ENCODE measurements at regions not wholly inside any gene's neighbourhood (a gene's known extent, or its start where the extent isn't known, plus 50 kb on each side); places are given as distances from the start of the nearest gene placed in this dataset.

- H3K4me3 ChIP-seq, result no peak overlapping the region
- H3K27ac ChIP-seq, result no peak overlapping the region
- no peaks in the 10 kb centered on the region for H4K20me1 ChIP-seq (ENCODE audit: low read depth)
- Mint-ChIP-seq H3K36me3 (no peaks in the 10 kb centered on the region), H3K9me3 (peaks cover 4% of the 10 kb centered on the region), H3K27me3 (ENCODE audit: insufficient read depth, low read depth) (peaks cover 14% of the 10 kb centered on the region), H3K27ac (no peak overlapping the region), H3K4me1 (peaks cover 8% of the 10 kb centered on the region), H3K4me3 (no peak overlapping the region)
- TF ChIP-seq CTCF (IDR thresholded peaks at IDR 0.05) (no peak), EZH2 (IDR thresholded peaks at IDR 0.05) (no peak), EZH2phosphoT487 (IDR thresholded peaks at IDR 0.05) (no peak)
- H3K9ac ChIP-seq, result no peak overlapping the region
- H3K36me3 ChIP-seq, result no peaks in the 10 kb centered on the region
- H3K4me1 ChIP-seq, result peaks cover 5% of the 10 kb centered on the region
- no peaks in the 10 kb centered on the region for H3K9me3 ChIP-seq (ENCODE audit: low read depth)
- no peak for DNase-seq (ENCODE audit: low spot score)
- no peaks in the 10 kb centered on the region for H3F3A ChIP-seq (ENCODE audit: low read depth)
- H3K4me2 ChIP-seq, result no peak overlapping the region
- H3K27me3 ChIP-seq, result no peaks in the 10 kb centered on the region
- no peaks in the 10 kb centered on the region for H3K79me2 ChIP-seq (ENCODE audit: low read depth)
- no peak overlapping the region for H2AFZ ChIP-seq (replicated peaks)
These were observed 168.7 kb upstream of the NTM start for GRCh38 chr11:131201674-131202073.

GRCh38 chr11:131203040-131203439 lies 167.4 kb upstream of the NTM start:
- TF ChIP-seq EZH2phosphoT487 (IDR thresholded peaks at IDR 0.05), result no peak
- no peaks in the 10 kb centered on the region for H3K9me3 ChIP-seq (ENCODE audit: low read depth)

GRCh38 chr11:131204282-131204681 lies 166.1 kb upstream of the NTM start:
- Mint-ChIP-seq H3K27ac (no peak overlapping the region), H3K4me3 (no peak overlapping the region), H3K4me1 (peaks cover 8% of the 10 kb centered on the region), H3K27me3 (ENCODE audit: insufficient read depth, low read depth) (peaks cover 7% of the 10 kb centered on the region), H3K36me3 (no peaks in the 10 kb centered on the region), H3K9me3 (peaks cover 4% of the 10 kb centered on the region)
- Histone ChIP-seq H3K4me2 (no peak overlapping the region), H3K9me3 (ENCODE audit: low read depth) (no peaks in the 10 kb centered on the region), H3K27me3 (no peaks in the 10 kb centered on the region), H4K20me1 (ENCODE audit: low read depth) (no peaks in the 10 kb centered on the region), H3K27ac (no peak overlapping the region), H3F3A (ENCODE audit: low read depth) (no peaks in the 10 kb centered on the region), H3K9ac (no peak overlapping the region), H3K4me1 (peaks cover 5% of the 10 kb centered on the region), H3K4me3 (no peak overlapping the region), H2AFZ (replicated peaks) (no peak overlapping the region), H3K36me3 (no peaks in the 10 kb centered on the region), H3K79me2 (ENCODE audit: low read depth) (no peaks in the 10 kb centered on the region)
- TF ChIP-seq CTCF (IDR thresholded peaks at IDR 0.05) (no peak), EZH2 (IDR thresholded peaks at IDR 0.05) (no peak), EZH2phosphoT487 (IDR thresholded peaks at IDR 0.05) (no peak)
- no peak for DNase-seq (ENCODE audit: low spot score)

More at GRCh38 chr11:131203040-131203439, 167.4 kb upstream of the NTM start:
- no peak overlapping the region for H3K4me3 ChIP-seq
- no peaks in the 10 kb centered on the region for H3K27me3 ChIP-seq
- H3K4me2 ChIP-seq, result no peak overlapping the region
- no peaks in the 10 kb centered on the region for H3K36me3 ChIP-seq
- Mint-ChIP-seq H3K36me3 (no peaks in the 10 kb centered on the region), H3K4me1 (peaks cover 8% of the 10 kb centered on the region), H3K4me3 (no peak overlapping the region), H3K9me3 (peaks cover 4% of the 10 kb centered on the region), H3K27me3 (ENCODE audit: insufficient read depth, low read depth) (peaks cover 11% of the 10 kb centered on the region), H3K27ac (no peak overlapping the region)
- H3K9ac ChIP-seq, result no peak overlapping the region
- H2AFZ ChIP-seq (replicated peaks), result no peak overlapping the region
- H4K20me1 ChIP-seq (ENCODE audit: low read depth), result no peaks in the 10 kb centered on the region
- DNase-seq (ENCODE audit: low spot score), result no peak
- H3F3A ChIP-seq (ENCODE audit: low read depth), result no peaks in the 10 kb centered on the region
- H3K4me1 ChIP-seq, result peaks cover 5% of the 10 kb centered on the region
- H3K79me2 ChIP-seq (ENCODE audit: low read depth), result no peaks in the 10 kb centered on the region
- no peak overlapping the region for H3K27ac ChIP-seq

- no peaks in the 10 kb centered on the region for H3K36me3 Mint-ChIP-seq
- no peaks in the 10 kb centered on the region for H3K27me3 ChIP-seq
- H4K20me1 ChIP-seq (ENCODE audit: low read depth), result no peaks in the 10 kb centered on the region
- peaks cover 5% of the 10 kb centered on the region for H3K4me1 ChIP-seq
- H3F3A ChIP-seq (ENCODE audit: low read depth), result no peaks in the 10 kb centered on the region
- H3K4me1 Mint-ChIP-seq, result peaks cover 8% of the 10 kb centered on the region
- peak; percentile 51 for DNase-seq (ENCODE audit: low spot score)
- no peaks in the 10 kb centered on the region for H3K9me3 ChIP-seq (ENCODE audit: low read depth)
- H3K4me2 ChIP-seq, result no peak overlapping the region
- no peak overlapping the region for H3K27ac ChIP-seq
- TF ChIP-seq EZH2phosphoT487 (IDR thresholded peaks at IDR 0.05) (no peak), EZH2 (IDR thresholded peaks at IDR 0.05) (no peak), CTCF (IDR thresholded peaks at IDR 0.05) (no peak)
- no peaks in the 10 kb centered on the region for H3K79me2 ChIP-seq (ENCODE audit: low read depth)
- H3K36me3 ChIP-seq, result no peaks in the 10 kb centered on the region
- H3K27ac Mint-ChIP-seq, result peak overlapping the region; percentile 43
- no peak overlapping the region for H2AFZ ChIP-seq (replicated peaks)
- H3K4me3 ChIP-seq, result no peak overlapping the region
- H3K27me3 Mint-ChIP-seq (ENCODE audit: insufficient read depth, low read depth), result peaks cover 7% of the 10 kb centered on the region
- H3K9me3 Mint-ChIP-seq, result no peaks in the 10 kb centered on the region
- no peak overlapping the region for H3K9ac ChIP-seq
- no peak overlapping the region for H3K4me3 Mint-ChIP-seq
These were observed 165.5 kb upstream of the NTM start for GRCh38 chr11:131204765-131205380.
